Right atrium auricular region (tissue), 2 donors: ENCODE measurements at regions not wholly inside any gene's neighbourhood (a gene's known extent, or its start where the extent isn't known, plus 50 kb on each side); places are given as distances from the start of the nearest gene placed in this dataset.

Experiments used
- DNase-seq: peaks from one replicate; pipeline ENCODE4 v3.0.0-alpha.2; 2019; ENCODE audit warnings: low spot score
- H3K27ac ChIP-seq, 2 donors: fragments of 200-600 bp; sonication (generic); 1 replicate in 1 of 2; 2 replicates in 1 of 2; pipeline ENCODE4 v1.5.1; 2016 to 2019
- H3K27me3 ChIP-seq, 2 donors: fragments of 200-600 bp; sonication (generic); one replicate each; pipeline versions ENCODE4 v1.5.1 to v1.6.0; 2017 to 2019
- H3K36me3 ChIP-seq: fragments of 200-600 bp; sonication (generic); one replicate; pipeline ENCODE4 v1.5.1; 2016
- H3K4me1 ChIP-seq, 2 donors: fragments of 200-600 bp; sonication (generic); one replicate each; pipeline versions ENCODE4 v1.5.1 to v1.6.0; 2017 to 2019
- H3K4me3 ChIP-seq, 2 donors: fragments of 200-600 bp; sonication (generic); 1 replicate in 1 of 2; 2 replicates in 1 of 2; pipeline ENCODE4 v1.5.1; 2017 to 2019; ENCODE audit warnings: mild to moderate bottlenecking in 1 of 2, moderate library complexity in 1 of 2
- H3K9me3 ChIP-seq, 2 donors: fragments of 200-600 bp; sonication (generic); one replicate each; pipeline ENCODE4 v1.5.1; 2019
- TF ChIP-seq, protein P1 (sequence below), 2 donors: fragments of 200-600 bp; sonication (generic); IDR thresholded peaks; one replicate each; pipeline ENCODE4 v1.5.1; 2019; ENCODE audit warnings: antibody characterized with exemption in 2 of 2

DNA sequence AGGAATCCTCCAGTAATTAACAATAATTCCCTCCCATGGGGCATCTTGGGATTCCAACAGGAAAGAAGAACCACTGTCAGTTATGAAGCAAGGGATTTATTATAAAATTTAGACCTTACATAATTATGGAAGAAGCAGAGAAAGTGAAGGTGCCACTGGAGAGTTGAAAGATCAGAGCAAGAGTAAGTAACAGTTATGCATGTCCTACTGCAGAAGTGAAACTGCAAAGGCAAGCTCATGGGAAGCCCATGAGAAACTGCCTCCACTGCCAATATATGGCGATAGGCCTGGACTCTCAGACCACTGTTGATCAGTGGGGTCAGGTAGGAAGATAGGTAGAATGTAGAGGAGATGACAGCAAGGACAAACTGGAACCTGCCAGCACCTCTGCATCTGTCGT, 123.6 kb upstream of the ZNF648 start:
- H3K27me3 ChIP-seq: no peaks in the 10 kb centered on the region
- no peaks in the 10 kb centered on the region for H3K9me3 ChIP-seq
- DNase-seq: no peak
- H3K4me1 ChIP-seq: no peaks in the 10 kb centered on the region
- H3K36me3 ChIP-seq: no peaks in the 10 kb centered on the region
- no peak overlapping the region for H3K4me3 ChIP-seq
- TF ChIP-seq, protein P1, sequence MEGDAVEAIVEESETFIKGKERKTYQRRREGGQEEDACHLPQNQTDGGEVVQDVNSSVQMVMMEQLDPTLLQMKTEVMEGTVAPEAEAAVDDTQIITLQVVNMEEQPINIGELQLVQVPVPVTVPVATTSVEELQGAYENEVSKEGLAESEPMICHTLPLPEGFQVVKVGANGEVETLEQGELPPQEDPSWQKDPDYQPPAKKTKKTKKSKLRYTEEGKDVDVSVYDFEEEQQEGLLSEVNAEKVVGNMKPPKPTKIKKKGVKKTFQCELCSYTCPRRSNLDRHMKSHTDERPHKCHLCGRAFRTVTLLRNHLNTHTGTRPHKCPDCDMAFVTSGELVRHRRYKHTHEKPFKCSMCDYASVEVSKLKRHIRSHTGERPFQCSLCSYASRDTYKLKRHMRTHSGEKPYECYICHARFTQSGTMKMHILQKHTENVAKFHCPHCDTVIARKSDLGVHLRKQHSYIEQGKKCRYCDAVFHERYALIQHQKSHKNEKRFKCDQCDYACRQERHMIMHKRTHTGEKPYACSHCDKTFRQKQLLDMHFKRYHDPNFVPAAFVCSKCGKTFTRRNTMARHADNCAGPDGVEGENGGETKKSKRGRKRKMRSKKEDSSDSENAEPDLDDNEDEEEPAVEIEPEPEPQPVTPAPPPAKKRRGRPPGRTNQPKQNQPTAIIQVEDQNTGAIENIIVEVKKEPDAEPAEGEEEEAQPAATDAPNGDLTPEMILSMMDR (IDR thresholded peaks at IDR 0.05): no peak
- no peak overlapping the region for H3K27ac ChIP-seq

DNA sequence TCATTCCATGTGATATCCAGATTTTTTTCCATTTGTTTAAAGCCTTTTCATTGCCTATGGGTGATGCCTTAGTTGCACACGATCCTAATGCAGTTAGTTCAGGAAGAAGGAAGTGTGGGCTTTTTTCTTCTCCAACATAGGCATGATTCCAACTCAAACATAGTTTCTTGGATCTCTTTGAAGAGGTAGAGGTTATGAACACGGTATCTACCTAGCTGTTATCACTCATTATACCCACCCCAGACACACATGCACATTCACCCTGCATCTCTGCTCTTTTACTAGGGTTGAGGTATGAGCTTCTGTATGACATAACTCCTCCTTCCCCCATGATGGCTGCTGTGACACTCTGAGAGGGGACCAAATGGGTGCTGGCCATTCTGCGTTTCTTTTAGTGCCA, 122.1 kb upstream of the ZNF648 start:
- TF ChIP-seq, protein P1 (IDR thresholded peaks at IDR 0.05): no peak

DNA sequence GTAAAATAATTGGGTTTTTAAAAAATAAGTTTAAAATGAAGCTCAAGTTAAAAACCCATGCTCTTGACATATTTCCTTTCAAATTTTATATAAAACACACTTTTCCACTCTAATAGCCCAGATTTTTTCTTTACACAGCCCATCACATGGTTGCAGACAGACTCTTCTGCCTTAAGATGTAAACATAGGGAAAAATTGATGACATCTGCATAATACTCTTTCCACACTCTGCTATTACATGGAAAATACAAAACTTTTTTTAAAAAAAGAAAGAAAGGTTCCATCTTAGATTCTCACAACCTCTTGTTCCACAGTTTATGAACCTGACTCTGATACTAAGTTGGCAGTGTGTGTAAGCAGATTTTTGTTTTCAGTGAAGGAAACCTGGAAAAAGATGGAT, 120.8 kb upstream of the ZNF648 start:
- TF ChIP-seq, protein P1 (IDR thresholded peaks at IDR 0.05): no peak
- no peaks in the 10 kb centered on the region for H3K4me1 ChIP-seq
- no peak for DNase-seq
- no peak overlapping the region for H3K4me3 ChIP-seq
- H3K9me3 ChIP-seq: no peaks in the 10 kb centered on the region
- H3K27ac ChIP-seq: no peak overlapping the region
- H3K36me3 ChIP-seq: no peaks in the 10 kb centered on the region
- H3K27me3 ChIP-seq: no peaks in the 10 kb centered on the region

More for the DNA sequence above, 122.1 kb upstream of the ZNF648 start:
- H3K36me3 ChIP-seq: no peaks in the 10 kb centered on the region
- no peaks in the 10 kb centered on the region for H3K4me1 ChIP-seq
- H3K27me3 ChIP-seq: no peaks in the 10 kb centered on the region
- no peaks in the 10 kb centered on the region for H3K9me3 ChIP-seq
- H3K27ac ChIP-seq: no peak overlapping the region
- no peak overlapping the region for H3K4me3 ChIP-seq
- no peak for DNase-seq

DNA sequence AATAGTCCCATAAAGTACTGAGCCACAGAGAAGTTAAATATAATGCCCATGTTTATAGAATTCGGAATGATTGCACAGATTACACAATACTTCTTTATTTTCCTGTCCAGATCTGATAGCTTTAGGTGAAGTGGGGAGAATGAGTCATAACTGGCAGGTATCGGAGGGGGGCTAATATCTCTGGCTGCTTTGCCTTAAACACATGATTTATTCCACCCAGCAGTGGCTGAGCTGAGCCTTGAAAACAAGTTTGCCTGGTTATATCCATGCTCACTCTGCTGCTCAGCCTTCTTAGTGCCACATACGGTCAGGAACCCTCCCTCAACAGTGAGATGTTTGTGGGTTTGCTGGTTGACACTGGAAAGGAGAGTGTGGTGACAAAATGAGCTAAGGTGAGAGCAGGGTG, 119.7 kb upstream of the ZNF648 start:
- no peak for DNase-seq
- H3K36me3 ChIP-seq: no peaks in the 10 kb centered on the region
- TF ChIP-seq, protein P1 (IDR thresholded peaks at IDR 0.05): no peak

DNA sequence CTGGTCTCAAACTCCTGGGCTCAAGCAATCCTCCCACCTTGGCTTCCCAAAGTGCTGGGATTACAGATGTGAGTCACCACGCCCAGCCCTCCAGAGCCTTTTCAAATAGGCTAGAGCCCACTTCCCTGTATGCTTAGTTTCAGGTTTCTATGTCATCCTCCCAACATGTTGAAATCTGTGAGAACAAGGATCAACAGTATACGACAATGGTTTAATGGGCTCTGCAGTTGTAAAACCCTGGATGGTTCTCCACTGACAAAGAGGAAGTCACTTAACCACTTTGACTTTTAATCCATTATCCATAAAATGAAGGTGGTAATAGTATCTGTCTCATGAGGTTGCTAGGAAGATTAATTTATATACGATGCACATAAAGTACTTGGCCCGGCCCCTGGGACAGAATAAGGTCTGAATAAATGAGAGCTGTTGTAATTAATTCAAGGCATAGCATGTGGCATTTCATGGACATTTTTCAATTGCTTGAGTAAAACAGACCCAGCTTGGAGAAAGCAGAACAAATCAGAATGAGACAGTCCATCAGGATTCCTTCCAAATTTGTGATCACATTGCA, 113.9 kb upstream of the ZNF648 start:
- DNase-seq: peak; percentile 63
- H3K36me3 ChIP-seq: no peaks in the 10 kb centered on the region
- no peaks in the 10 kb centered on the region for H3K9me3 ChIP-seq
- no peak overlapping the region for H3K4me3 ChIP-seq
- TF ChIP-seq, protein P1 (IDR thresholded peaks at IDR 0.05): no peak
- H3K27me3 ChIP-seq: no peaks in the 10 kb centered on the region
- H3K27ac ChIP-seq: no peak overlapping the region
- peaks cover 0 to 27% of the 10 kb centered on the region in 2 donors for H3K4me1 ChIP-seq

More for the DNA sequence above, 119.7 kb upstream of the ZNF648 start:
- no peak overlapping the region for H3K4me3 ChIP-seq
- H3K4me1 ChIP-seq: no peaks in the 10 kb centered on the region
- H3K9me3 ChIP-seq: no peaks in the 10 kb centered on the region
- H3K27ac ChIP-seq: no peak overlapping the region
- H3K27me3 ChIP-seq: no peaks in the 10 kb centered on the region

DNA sequence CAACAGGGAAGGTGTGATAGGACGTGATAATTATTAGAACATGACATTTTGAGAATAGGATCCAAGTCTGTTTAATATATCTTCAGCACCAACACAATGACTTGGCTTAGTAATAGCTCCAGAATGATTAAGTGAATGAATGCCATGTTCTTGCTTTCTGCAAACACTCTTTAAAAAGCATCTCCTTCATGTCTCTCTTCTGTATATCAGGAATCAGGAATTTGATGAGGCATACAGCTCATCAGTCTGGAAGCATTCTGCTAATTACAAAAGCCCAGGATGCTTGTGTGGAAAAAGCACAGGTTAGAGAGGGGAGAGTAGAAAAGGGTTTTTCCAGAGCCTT, 113.0 kb upstream of the ZNF648 start:
- no peaks in the 10 kb centered on the region for H3K9me3 ChIP-seq
- no peaks in the 10 kb centered on the region for H3K27me3 ChIP-seq
- no peak for DNase-seq
- H3K36me3 ChIP-seq: no peaks in the 10 kb centered on the region
- peak overlapping the region; percentile 62 to 69 for H3K27ac ChIP-seq
- H3K4me1 ChIP-seq: peaks cover 0 to 27% of the 10 kb centered on the region in 2 donors
- no peak overlapping the region for H3K4me3 ChIP-seq
- TF ChIP-seq, protein P1 (IDR thresholded peaks at IDR 0.05): no peak
